ENCODE measurements at regions not wholly inside any gene's neighbourhood (a gene's known extent, or its start where the extent isn't known, plus 50 kb on each side); places are given as distances from the start of the nearest gene placed in this dataset.

GRCh38 chr4:143071351-143071750, 113.4 kb upstream of the USP38 start:
- TF ChIP-seq CTCF (IDR thresholded peaks at IDR 0.05) (no peak), EP300 (IDR thresholded peaks at IDR 0.05) (no peak), POLR2A (IDR thresholded peaks at IDR 0.05) (no peak)
